ENCODE measurements at regions not wholly inside any gene's neighbourhood (a gene's known extent, or its start where the extent isn't known, plus 50 kb on each side); places are given as distances from the start of the nearest gene placed in this dataset.

DNA sequence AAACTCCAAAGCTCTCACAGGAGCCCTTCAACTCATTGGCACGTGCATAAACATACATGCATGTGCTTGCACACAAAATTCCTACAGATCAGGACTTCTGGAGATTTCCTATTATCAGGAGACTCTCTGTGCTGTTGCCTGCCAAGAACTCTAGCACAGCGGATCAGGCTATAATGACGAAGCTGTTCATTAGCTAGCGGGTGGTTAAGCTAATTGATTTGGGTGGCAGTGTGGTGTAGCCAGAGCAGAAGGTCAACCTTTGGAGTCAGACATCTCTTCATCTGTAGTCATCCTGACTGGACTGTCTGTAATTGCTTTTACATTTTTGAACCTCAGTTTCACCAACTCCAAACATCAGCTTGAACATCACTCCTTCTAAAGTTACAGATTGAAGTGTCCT lies 69.0 kb downstream of the KIF2B start:
- Histone ChIP-seq H3K9me3 (ENCODE audit: control insufficient read depth, insufficient read depth, low read depth, low read length) (no peaks in the 10 kb centered on the region), H3K27ac (ENCODE audit: low read depth, low read length) (no peak overlapping the region), H3K4me3 (ENCODE audit: low read depth, low read length) (no peak overlapping the region), H3K4me1 (ENCODE audit: control insufficient read depth, insufficient read depth, low read length) (no peaks in the 10 kb centered on the region), H3K36me3 (ENCODE audit: control insufficient read depth, insufficient read depth, low read length) (no peaks in the 10 kb centered on the region), H3K27me3 (ENCODE audit: control insufficient read depth, insufficient read depth, low read length) (no peaks in the 10 kb centered on the region), H3K9ac (ENCODE audit: low read length) (no peak overlapping the region)

- Histone ChIP-seq H3K9ac (ENCODE audit: low read length) (no peak overlapping the region), H3K4me1 (ENCODE audit: control insufficient read depth, insufficient read depth, low read length) (no peaks in the 10 kb centered on the region), H3K27me3 (ENCODE audit: control insufficient read depth, insufficient read depth, low read length) (no peaks in the 10 kb centered on the region), H3K27ac (ENCODE audit: low read depth, low read length) (no peak overlapping the region), H3K4me3 (ENCODE audit: low read depth, low read length) (no peak overlapping the region), H3K36me3 (ENCODE audit: control insufficient read depth, insufficient read depth, low read length) (no peaks in the 10 kb centered on the region), H3K9me3 (ENCODE audit: control insufficient read depth, insufficient read depth, low read depth, low read length) (no peaks in the 10 kb centered on the region)
Observed at GRCh38 chr17:53892222-53892621, 69.5 kb downstream of the KIF2B start.

DNA sequence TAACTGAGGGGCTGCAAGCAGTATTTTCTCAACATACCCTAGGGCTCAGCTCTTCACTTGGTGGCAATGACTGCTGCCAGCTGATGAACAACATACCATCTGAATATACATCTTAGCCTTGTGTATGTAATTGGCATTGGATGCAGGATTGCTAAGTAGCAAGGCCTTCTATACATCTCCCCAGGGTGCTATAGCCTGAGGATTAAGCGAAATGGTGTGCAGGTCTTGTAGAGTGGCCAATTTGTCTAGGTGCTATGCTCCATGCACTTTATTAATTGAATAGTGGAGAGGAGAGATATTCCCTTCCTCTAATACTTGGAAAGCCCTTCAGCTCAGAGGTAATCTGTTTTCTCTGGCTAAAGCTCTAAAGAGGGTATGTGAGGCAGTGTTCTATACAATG lies 71.9 kb downstream of the KIF2B start:
- H3K4me1 ChIP-seq (ENCODE audit: control insufficient read depth, insufficient read depth, low read length) = no peaks in the 10 kb centered on the region
- H3K27ac ChIP-seq (ENCODE audit: low read depth, low read length) = no peak overlapping the region
- H3K9ac ChIP-seq (ENCODE audit: low read length) = no peak overlapping the region
- no peak overlapping the region for H3K4me3 ChIP-seq (ENCODE audit: low read depth, low read length)
- no peaks in the 10 kb centered on the region for H3K36me3 ChIP-seq (ENCODE audit: control insufficient read depth, insufficient read depth, low read length)
- no peaks in the 10 kb centered on the region for H3K27me3 ChIP-seq (ENCODE audit: control insufficient read depth, insufficient read depth, low read length)
- no peaks in the 10 kb centered on the region for H3K9me3 ChIP-seq (ENCODE audit: control insufficient read depth, insufficient read depth, low read depth, low read length)

GRCh38 chr17:53896047-53896446 lies 73.3 kb downstream of the KIF2B start:
- Histone ChIP-seq H3K9me3 (ENCODE audit: control insufficient read depth, insufficient read depth, low read depth, low read length) (peaks cover under 1% of the 10 kb centered on the region), H3K27ac (ENCODE audit: low read depth, low read length) (no peak overlapping the region), H3K9ac (ENCODE audit: low read length) (no peak overlapping the region), H3K4me3 (ENCODE audit: low read depth, low read length) (no peak overlapping the region), H3K36me3 (ENCODE audit: control insufficient read depth, insufficient read depth, low read length) (no peaks in the 10 kb centered on the region), H3K4me1 (ENCODE audit: control insufficient read depth, insufficient read depth, low read length) (no peaks in the 10 kb centered on the region), H3K27me3 (ENCODE audit: control insufficient read depth, insufficient read depth, low read length) (no peaks in the 10 kb centered on the region)

- Histone ChIP-seq H3K9ac (ENCODE audit: low read length) (no peak overlapping the region), H3K4me3 (ENCODE audit: low read depth, low read length) (no peak overlapping the region), H3K27me3 (ENCODE audit: control insufficient read depth, insufficient read depth, low read length) (no peaks in the 10 kb centered on the region), H3K9me3 (ENCODE audit: control insufficient read depth, insufficient read depth, low read depth, low read length) (peaks cover 13% of the 10 kb centered on the region), H3K27ac (ENCODE audit: low read depth, low read length) (no peak overlapping the region), H3K36me3 (ENCODE audit: control insufficient read depth, insufficient read depth, low read length) (no peaks in the 10 kb centered on the region), H3K4me1 (ENCODE audit: control insufficient read depth, insufficient read depth, low read length) (no peaks in the 10 kb centered on the region)
Observed at GRCh38 chr17:53900951-53901350, 78.2 kb downstream of the KIF2B start.

DNA sequence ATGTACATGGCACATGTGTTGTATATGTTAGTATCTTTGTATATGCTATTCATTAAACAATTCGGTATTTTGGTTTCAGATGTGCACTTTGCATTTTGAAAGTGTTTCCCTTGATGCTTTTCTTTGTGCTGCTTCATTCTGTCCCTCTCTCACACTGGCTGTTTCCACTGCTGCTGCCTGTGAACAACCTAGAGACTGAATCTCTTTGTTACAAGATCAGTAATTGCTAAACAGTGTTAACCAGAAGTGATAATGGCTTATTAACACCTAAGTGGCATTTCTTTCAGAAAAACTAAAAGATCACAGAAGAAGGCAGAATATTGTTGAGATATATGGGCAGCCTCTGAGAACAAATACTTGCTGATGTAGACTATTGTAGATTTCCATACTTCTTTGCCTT lies 84.7 kb downstream of the KIF2B start:
- no peak overlapping the region for H3K27ac ChIP-seq (ENCODE audit: low read depth, low read length)
- H3K27me3 ChIP-seq (ENCODE audit: control insufficient read depth, insufficient read depth, low read length) = no peaks in the 10 kb centered on the region
- H3K4me3 ChIP-seq (ENCODE audit: low read depth, low read length) = no peak overlapping the region
- H3K9me3 ChIP-seq (ENCODE audit: control insufficient read depth, insufficient read depth, low read depth, low read length) = no peaks in the 10 kb centered on the region
- H3K36me3 ChIP-seq (ENCODE audit: control insufficient read depth, insufficient read depth, low read length) = no peaks in the 10 kb centered on the region
- no peaks in the 10 kb centered on the region for H3K4me1 ChIP-seq (ENCODE audit: control insufficient read depth, insufficient read depth, low read length)
- no peak overlapping the region for H3K9ac ChIP-seq (ENCODE audit: low read length)

GRCh38 chr17:53909802-53910201 lies 87.1 kb downstream of the KIF2B start:
- Histone ChIP-seq H3K9ac (ENCODE audit: low read length) (no peak overlapping the region), H3K27ac (ENCODE audit: low read depth, low read length) (no peak overlapping the region), H3K4me3 (ENCODE audit: low read depth, low read length) (no peak overlapping the region), H3K36me3 (ENCODE audit: control insufficient read depth, insufficient read depth, low read length) (no peaks in the 10 kb centered on the region), H3K27me3 (ENCODE audit: control insufficient read depth, insufficient read depth, low read length) (no peaks in the 10 kb centered on the region), H3K9me3 (ENCODE audit: control insufficient read depth, insufficient read depth, low read depth, low read length) (no peaks in the 10 kb centered on the region), H3K4me1 (ENCODE audit: control insufficient read depth, insufficient read depth, low read length) (no peaks in the 10 kb centered on the region)

DNA sequence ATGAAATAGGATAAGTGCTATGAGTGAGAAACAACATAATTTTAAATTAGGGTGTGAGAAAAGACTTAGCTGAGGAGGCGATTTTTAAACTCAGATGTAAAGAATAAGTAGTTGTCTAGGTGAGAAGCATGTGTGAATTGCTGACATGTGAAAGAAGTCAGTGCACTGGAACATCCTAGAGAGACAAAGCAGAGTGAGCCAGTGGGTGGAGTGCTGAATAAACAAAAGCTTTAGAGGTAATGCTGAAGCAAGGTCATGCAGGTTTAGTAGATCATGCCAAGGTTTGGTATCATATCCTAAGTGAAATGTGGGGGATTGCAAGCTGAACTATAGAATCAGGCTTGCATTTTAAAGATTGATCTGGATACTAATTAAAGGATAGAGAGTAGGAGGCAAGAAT lies 89.4 kb downstream of the KIF2B start:
- Histone ChIP-seq H3K27me3 (ENCODE audit: control insufficient read depth, insufficient read depth, low read length) (no peaks in the 10 kb centered on the region), H3K4me3 (ENCODE audit: low read depth, low read length) (no peak overlapping the region), H3K36me3 (ENCODE audit: control insufficient read depth, insufficient read depth, low read length) (no peaks in the 10 kb centered on the region), H3K9me3 (ENCODE audit: control insufficient read depth, insufficient read depth, low read depth, low read length) (no peaks in the 10 kb centered on the region), H3K9ac (ENCODE audit: low read length) (no peak overlapping the region), H3K27ac (ENCODE audit: low read depth, low read length) (no peak overlapping the region), H3K4me1 (ENCODE audit: control insufficient read depth, insufficient read depth, low read length) (no peaks in the 10 kb centered on the region)

GRCh38 chr17:53919356-53919755 lies 96.6 kb downstream of the KIF2B start:
- Histone ChIP-seq H3K27ac (ENCODE audit: low read depth, low read length) (no peak overlapping the region), H3K4me3 (ENCODE audit: low read depth, low read length) (no peak overlapping the region), H3K4me1 (ENCODE audit: control insufficient read depth, insufficient read depth, low read length) (no peaks in the 10 kb centered on the region), H3K9me3 (ENCODE audit: control insufficient read depth, insufficient read depth, low read depth, low read length) (no peaks in the 10 kb centered on the region), H3K36me3 (ENCODE audit: control insufficient read depth, insufficient read depth, low read length) (no peaks in the 10 kb centered on the region), H3K9ac (ENCODE audit: low read length) (no peak overlapping the region), H3K27me3 (ENCODE audit: control insufficient read depth, insufficient read depth, low read length) (no peaks in the 10 kb centered on the region)

DNA sequence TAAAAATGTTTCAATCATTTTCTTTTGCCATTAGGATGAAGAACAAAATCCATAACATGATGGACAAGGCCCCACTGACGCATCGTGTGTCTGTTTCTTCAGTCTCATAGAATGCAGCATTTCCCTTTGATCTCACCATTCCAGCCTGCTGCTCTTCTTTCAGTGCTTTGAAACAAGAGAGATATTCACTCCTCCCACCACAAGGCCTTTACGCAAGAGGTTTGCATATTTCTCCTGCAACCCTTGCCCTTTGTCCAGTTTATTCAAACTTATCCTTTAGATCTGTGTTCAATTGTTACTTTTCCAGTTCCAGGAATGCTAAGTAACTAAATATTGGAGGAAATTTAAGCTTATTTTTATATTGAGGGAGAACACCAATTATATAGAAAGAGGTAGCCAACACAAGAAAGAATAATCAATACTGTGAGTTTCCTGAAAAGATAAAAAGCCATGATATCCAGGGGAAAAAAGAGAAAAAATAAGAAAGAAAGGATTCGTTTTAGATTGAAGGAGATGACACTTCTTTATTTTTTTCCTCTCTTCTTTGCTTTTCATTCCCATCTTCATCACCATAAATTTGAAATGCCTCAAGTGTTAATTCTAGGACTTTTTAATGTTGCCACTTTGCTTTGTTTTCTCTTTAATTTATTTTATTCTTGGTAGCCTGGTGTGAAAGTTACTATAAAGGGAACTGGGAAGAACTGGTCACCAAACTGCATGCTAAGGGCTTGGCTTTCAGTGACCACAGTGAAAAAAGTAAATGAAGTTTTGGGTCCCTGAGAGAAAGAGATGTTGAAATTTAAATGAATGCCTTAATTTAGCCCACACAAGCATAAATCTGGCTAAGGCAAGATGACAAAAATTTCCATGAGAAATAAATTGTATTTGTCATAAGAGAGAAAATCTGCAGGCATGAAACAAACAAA lies 102.1 kb downstream of the KIF2B start:
- Histone ChIP-seq H3K4me3 (ENCODE audit: low read depth, low read length) (no peak overlapping the region), H3K9ac (ENCODE audit: low read length) (no peak overlapping the region), H3K27ac (ENCODE audit: low read depth, low read length) (no peak overlapping the region), H3K27me3 (ENCODE audit: control insufficient read depth, insufficient read depth, low read length) (no peaks in the 10 kb centered on the region), H3K4me1 (ENCODE audit: control insufficient read depth, insufficient read depth, low read length) (no peaks in the 10 kb centered on the region), H3K36me3 (ENCODE audit: control insufficient read depth, insufficient read depth, low read length) (no peaks in the 10 kb centered on the region), H3K9me3 (ENCODE audit: control insufficient read depth, insufficient read depth, low read depth, low read length) (no peaks in the 10 kb centered on the region)

- Histone ChIP-seq H3K9me3 (ENCODE audit: control insufficient read depth, insufficient read depth, low read depth, low read length) (no peaks in the 10 kb centered on the region), H3K4me1 (ENCODE audit: control insufficient read depth, insufficient read depth, low read length) (no peaks in the 10 kb centered on the region), H3K4me3 (ENCODE audit: low read depth, low read length) (no peak overlapping the region), H3K27ac (ENCODE audit: low read depth, low read length) (no peak overlapping the region), H3K27me3 (ENCODE audit: control insufficient read depth, insufficient read depth, low read length) (no peaks in the 10 kb centered on the region), H3K9ac (ENCODE audit: low read length) (no peak overlapping the region), H3K36me3 (ENCODE audit: control insufficient read depth, insufficient read depth, low read length) (no peaks in the 10 kb centered on the region)
Observed at GRCh38 chr17:53932386-53932785, 109.7 kb downstream of the KIF2B start.
